GM12878 (cell line): ENCODE measurements at regions not wholly inside any gene's neighbourhood (a gene's known extent, or its start where the extent isn't known, plus 50 kb on each side); places are given as distances from the start of the nearest gene placed in this dataset.

Experiments used
- HSF1 ChIP-seq: fragments of 150-350 bp; IDR thresholded peaks from 2 replicates; pipeline ENCODE4 v1.6.1; 2014; ENCODE audit warnings: mild to moderate bottlenecking, low read depth, low read length
- MLLT1 ChIP-seq: fragments of 450-650 bp; IDR thresholded peaks from 2 replicates; pipeline ENCODE4 v1.6.1; 2016; ENCODE audit warnings: mild to moderate bottlenecking
- MYB ChIP-seq: fragments of 150-350 bp; IDR thresholded peaks from 2 replicates; pipeline ENCODE4 v1.6.1; 2014; ENCODE audit warnings: mild to moderate bottlenecking, low read depth, low read length, borderline replicate concordance
- MYC ChIP-seq: IDR thresholded peaks from 2 replicates; pipeline ENCODE4 v1.6.1; 2011; ENCODE audit warnings: mild to moderate bottlenecking, low read length, moderate library complexity, inconsistent platforms; ENCODE audit not compliant: insufficient read depth, insufficient replicate concordance, insufficient read length, severe bottlenecking
- NKRF ChIP-seq: fragments of 450-650 bp; conservative IDR thresholded peaks from 2 replicates; pipeline ENCODE4 v1.6.1; 2017; ENCODE audit warnings: mild to moderate bottlenecking, moderate library complexity
- POLR2AphosphoS2 ChIP-seq: IDR thresholded peaks from 2 replicates; pipeline ENCODE4 v1.6.1; 2011; ENCODE audit warnings: low read depth, mild to moderate bottlenecking, low read length, improper control_type of control experiment, moderate library complexity
- RELB ChIP-seq: fragments of 450-650 bp; IDR thresholded peaks from 2 replicates; pipeline ENCODE4 v1.6.1; 2017; ENCODE audit warnings: low read depth, mild to moderate bottlenecking, moderate library complexity
- STAT1 ChIP-seq: fragments of 450-650 bp; conservative IDR thresholded peaks from 2 replicates; pipeline ENCODE4 v1.6.1; 2014; ENCODE audit warnings: antibody characterized with exemption, mild to moderate bottlenecking
- TBL1XR1 ChIP-seq: IDR thresholded peaks from 2 replicates; pipeline ENCODE4 v1.6.1; 2012; ENCODE audit warnings: low read depth, low read length, improper control_type of control experiment
- YBX1 ChIP-seq: fragments of 450-650 bp; IDR thresholded peaks from 2 replicates; pipeline ENCODE4 v1.6.1; 2016; ENCODE audit warnings: antibody characterized with exemption
- ZBTB40 ChIP-seq: fragments of 450-650 bp; IDR thresholded peaks from 2 replicates; pipeline ENCODE4 v1.6.1; 2016; ENCODE audit warnings: mild to moderate bottlenecking, moderate library complexity, borderline replicate concordance
- ZNF384 ChIP-seq: IDR thresholded peaks from 2 replicates; pipeline ENCODE4 v1.6.1; 2012; ENCODE audit warnings: low read depth, mild to moderate bottlenecking, low read length, improper control_type of control experiment, borderline replicate concordance
- TF ChIP-seq, protein P1 (sequence below): fragments of 450-650 bp; IDR thresholded peaks from 2 replicates; pipeline ENCODE4 v1.6.1; 2017; ENCODE audit warnings: mild to moderate bottlenecking, low read depth, inconsistent platforms; ENCODE audit not compliant: poor library complexity, severe bottlenecking

DNA sequence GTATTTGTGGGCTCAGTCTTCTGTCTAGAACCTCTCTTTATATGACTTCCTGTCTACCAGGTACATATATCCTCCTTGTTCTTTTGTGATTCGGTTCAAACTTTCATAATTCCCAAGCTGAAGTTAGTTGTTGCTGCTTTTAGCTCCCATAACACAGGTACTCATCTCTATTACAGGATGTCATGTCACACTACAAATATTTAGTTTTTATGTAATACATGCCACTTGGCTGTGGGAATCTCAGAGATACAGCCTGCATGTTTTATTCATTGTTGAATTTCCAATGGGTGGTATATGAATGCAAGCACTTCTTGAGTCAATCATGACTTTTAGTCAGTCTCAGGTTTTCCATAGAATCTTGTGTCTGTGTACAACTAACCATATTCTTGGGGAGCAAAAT is 122.7 kb downstream of the SINHCAF start (continued):
- TF ChIP-seq POLR2AphosphoS2 (no peak), MLLT1 (no peak), YBX1 (no peak), MYB (no peak), ZNF384 (no peak), MYC (no peak), HSF1 (no peak), ZBTB40 (no peak), RELB (no peak), TBL1XR1 (no peak), NKRF (no peak), STAT1 (no peak)
- TF ChIP-seq, protein P1, sequence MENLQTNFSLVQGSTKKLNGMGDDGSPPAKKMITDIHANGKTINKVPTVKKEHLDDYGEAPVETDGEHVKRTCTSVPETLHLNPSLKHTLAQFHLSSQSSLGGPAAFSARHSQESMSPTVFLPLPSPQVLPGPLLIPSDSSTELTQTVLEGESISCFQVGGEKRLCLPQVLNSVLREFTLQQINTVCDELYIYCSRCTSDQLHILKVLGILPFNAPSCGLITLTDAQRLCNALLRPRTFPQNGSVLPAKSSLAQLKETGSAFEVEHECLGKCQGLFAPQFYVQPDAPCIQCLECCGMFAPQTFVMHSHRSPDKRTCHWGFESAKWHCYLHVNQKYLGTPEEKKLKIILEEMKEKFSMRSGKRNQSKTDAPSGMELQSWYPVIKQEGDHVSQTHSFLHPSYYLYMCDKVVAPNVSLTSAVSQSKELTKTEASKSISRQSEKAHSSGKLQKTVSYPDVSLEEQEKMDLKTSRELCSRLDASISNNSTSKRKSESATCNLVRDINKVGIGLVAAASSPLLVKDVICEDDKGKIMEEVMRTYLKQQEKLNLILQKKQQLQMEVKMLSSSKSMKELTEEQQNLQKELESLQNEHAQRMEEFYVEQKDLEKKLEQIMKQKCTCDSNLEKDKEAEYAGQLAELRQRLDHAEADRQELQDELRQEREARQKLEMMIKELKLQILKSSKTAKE: no peak
